PC-9 (cell line): ENCODE measurements at regions not wholly inside any gene's neighbourhood (a gene's known extent, or its start where the extent isn't known, plus 50 kb on each side); places are given as distances from the start of the nearest gene placed in this dataset.

Source experiments
- EZH2 ChIP-seq: fragments of 200-600 bp; sonication (generic); IDR thresholded peaks from 2 replicates; pipeline ENCODE4 v1.8.0; 2017; ENCODE audit warnings: antibody characterized with exemption, low read depth
- TF ChIP-seq, protein P1 (sequence below): fragments of 200-600 bp; sonication (generic); conservative IDR thresholded peaks from 2 replicates; pipeline ENCODE4 v1.6.1; 2017; ENCODE audit warnings: mixed run types, antibody characterized with exemption, mild to moderate bottlenecking, moderate library complexity

DNA sequence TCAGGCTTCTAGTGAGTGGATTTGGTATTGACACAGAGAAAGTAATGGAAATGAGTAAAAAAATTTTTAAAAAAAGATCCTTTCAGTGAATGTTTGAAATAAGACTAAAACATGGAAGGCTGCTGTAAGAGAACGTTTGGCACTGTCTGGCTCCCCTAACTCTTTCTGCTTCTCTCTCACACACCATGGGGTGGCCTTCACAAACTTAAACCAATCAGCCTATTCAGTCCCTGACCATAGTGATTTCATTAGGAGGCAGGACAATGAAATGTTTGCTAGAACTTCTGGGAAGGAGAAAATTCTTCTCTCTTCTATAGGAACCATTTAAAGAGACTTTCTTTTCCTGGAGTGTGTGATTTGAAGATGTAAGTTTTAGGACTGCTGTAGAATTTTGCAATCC is 84.2 kb upstream of the GRIN2B start:
- TF ChIP-seq, protein P1, sequence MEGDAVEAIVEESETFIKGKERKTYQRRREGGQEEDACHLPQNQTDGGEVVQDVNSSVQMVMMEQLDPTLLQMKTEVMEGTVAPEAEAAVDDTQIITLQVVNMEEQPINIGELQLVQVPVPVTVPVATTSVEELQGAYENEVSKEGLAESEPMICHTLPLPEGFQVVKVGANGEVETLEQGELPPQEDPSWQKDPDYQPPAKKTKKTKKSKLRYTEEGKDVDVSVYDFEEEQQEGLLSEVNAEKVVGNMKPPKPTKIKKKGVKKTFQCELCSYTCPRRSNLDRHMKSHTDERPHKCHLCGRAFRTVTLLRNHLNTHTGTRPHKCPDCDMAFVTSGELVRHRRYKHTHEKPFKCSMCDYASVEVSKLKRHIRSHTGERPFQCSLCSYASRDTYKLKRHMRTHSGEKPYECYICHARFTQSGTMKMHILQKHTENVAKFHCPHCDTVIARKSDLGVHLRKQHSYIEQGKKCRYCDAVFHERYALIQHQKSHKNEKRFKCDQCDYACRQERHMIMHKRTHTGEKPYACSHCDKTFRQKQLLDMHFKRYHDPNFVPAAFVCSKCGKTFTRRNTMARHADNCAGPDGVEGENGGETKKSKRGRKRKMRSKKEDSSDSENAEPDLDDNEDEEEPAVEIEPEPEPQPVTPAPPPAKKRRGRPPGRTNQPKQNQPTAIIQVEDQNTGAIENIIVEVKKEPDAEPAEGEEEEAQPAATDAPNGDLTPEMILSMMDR = no peak
- TF ChIP-seq EZH2 = no peak
